Activated CD4-positive, alpha-beta T cell treated with anti-CD3 and anti-CD28 coated beads, Interleukin-2, amount 50 U/mL, for 1 hour (primary cell): ENCODE measurements at regions not wholly inside any gene's neighbourhood (a gene's known extent, or its start where the extent isn't known, plus 50 kb on each side); places are given as distances from the start of the nearest gene placed in this dataset.
A peak's percentile ranks its signal among the peaks of the same experiment; 100 is the strongest.

Source experiments
- DNase-seq: peaks from one replicate; pipeline ENCODE4 v3.0.0-alpha.2; 2020

DNA sequence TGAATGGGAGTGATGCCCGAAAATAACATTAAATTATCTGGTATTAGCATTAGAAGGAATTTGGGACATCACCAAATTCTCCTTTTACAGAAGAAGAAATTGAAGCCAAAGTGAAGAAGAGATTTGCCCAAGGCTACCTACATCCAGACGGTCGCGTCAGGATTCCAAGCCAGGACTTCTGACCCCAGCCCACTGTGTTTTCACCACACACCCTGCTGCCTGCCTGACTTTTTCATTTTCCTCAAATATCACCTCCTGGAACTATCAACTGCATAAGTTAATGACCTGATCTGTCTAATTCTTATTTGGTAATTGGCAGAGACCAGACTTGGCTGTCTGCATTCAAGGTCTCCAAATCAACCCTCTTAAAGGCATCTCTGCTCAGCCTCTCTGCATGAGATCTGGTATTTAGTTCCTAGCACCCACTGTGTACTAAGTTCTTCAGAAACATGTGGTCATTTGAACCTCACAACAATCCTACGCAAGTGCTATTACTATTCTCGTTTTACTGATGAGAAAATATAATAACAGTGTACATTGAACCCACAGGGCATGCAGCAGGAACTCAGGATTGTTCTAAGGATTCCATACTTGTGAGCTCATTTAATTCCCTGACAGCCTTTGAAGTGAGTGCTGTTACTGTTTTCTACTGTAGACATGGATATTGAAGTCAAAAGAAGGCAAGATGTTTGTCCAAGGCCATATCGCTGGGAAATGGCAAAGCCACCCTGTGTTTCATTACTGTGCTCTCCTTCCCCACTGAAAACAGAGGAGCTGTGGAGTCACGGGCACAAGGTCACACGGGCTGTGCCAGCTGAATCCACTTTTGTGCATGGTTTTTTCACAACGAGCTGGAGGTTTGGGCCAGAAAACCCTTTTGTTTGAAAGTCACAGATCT lies 195.2 kb upstream of the C1QTNF7 start:
- DNase-seq, result no peak

DNA sequence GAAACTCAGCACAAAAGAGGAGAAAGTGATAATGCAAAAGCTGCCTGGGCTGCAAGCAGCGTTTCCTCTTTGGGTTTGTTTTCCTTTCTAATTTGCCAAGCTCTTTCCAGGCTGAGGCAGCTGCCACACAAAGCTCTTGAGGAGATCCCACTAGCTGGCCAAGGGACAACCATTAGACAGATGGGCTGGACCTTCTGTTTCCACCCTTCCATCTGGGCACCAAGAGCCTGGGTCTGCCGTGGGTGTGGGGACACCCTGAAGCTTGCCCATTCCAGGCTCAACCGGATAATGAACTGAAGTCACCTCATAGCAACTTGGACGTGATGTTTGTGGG lies 194.6 kb upstream of the C1QTNF7 start:
- no peak for DNase-seq

DNA sequence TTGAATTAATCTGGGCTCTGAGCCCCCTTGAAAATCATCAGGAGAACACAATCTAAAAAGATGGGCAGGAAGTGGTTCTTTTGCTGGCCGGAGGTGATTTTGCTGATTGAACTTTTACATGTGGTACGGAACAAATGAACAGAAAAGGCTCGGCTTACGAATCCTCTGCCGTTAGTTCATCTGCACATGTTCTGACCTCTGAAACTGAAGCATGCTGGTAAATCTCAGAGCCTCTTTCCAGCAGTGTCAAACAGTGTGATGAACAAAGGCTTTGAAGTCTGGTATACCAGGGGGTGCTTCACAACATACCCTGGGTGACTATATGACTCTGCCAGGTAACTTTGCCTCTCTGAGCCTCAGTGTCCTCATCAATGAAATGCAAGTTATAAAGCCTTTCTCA lies 194.2 kb upstream of the C1QTNF7 start:
- DNase-seq, result no peak

DNA sequence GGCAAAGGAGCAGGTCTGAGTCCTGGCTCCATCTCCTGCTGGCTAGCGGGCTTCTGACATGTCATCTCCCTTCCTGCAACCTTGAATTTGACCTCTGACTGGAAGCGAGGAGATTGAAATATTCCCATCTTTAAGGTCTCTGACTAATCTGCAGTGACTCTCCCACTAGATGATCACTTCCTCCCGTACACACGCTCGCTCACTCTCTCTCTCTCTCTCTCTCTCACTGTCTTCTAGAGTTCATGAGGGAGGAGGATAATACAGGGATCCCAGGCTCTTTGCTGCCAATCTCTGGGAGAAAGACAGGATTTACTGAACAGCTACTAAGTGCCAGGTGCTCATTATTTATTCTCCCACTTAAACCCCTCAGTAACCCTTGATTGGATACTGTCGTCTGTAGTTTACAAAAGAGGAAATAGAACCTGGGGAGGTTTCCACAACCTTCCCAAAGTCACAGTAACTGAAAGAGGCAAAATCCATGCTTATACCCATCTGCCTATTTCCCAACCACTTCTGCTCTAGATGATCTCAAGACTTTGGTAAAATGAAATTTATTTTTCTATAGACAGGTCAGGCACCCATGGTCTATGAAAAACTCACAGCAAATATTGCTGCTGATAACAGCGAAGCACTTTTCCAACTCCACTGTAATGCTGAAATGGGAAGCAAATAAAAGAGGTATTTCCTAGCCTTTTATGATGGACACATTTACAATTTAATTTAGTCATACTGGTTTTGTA lies 193.5 kb upstream of the C1QTNF7 start:
- no peak for DNase-seq

DNA sequence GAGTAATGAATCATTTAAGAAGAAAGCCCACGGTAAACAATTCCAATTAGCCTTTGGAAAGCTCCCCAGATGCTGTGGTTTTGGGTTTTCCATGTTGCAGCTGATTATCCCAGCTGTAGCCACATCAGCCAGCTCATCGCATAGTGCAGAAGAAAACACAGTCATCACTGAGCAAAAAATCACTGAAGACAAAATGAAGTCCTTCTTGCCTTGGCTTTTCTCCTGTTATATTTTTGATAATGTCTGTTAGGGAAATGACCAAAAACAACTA lies 193.0 kb upstream of the C1QTNF7 start:
- DNase-seq, result no peak

DNA sequence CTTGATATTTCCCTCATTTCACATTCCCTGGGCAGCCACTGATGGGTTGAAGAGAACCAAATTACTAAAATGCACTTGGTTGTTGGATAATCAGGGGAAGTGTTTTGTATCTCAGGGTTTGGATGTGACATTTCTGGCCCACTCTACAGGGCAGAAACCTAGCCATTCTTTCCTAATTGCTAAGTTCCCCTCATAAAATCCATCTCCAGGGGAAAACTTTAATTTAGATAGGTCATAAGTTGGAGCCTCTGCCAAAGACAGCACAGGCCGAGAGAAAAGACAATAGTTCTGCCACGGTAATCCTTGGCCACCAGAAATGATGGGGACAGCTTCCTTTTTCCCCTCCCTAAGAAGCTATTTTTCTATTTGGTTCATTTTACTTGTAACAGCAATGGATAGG lies 192.7 kb upstream of the C1QTNF7 start:
- no peak for DNase-seq

DNA sequence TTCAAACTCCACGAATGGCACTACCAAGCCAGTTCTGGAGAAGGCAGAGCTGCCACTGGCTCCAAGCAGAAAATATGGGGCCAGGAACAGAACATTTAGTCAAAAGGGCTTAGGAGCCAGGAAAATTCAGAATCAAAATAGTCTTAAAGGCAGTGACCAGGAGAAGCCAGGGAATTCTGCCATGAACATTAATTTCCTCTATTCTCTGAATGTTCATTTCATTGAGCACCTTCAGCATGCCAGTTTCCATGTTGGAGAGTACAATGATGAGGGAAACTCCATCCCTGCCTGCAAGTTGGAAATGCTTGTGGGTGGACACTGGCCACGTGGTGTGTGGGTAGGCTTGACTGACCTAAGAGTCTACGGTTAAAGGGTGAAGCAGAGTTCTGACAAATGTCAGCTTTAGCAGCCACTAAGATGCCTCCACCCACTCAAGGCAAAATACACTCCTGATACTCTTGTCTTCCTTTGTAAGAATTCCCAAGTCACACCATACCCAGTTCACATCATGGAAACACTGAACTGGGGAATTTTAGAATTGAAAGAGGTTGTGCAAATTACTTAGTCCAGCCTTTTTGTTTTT lies 190.1 kb upstream of the C1QTNF7 start:
- no peak for DNase-seq

DNA sequence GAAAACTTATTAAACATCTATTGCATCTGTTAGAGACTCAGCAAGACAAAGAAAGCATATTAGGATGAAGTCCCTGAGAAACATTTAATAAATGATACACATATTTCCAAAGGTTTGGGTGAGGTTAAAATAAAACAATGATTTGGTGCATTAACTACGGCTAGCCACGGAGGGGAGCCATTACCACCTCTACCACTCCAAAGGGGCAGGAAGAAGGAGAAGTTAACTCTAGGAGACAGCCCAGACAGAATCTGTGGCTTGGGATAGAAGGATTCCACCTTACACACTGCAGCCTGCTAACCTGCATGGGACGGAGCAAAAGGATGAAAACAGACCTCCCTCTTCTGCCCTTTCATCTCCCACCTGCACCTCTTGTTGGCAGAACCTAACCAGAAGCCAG lies 189.1 kb upstream of the C1QTNF7 start:
- DNase-seq, result peak; percentile 9

DNA sequence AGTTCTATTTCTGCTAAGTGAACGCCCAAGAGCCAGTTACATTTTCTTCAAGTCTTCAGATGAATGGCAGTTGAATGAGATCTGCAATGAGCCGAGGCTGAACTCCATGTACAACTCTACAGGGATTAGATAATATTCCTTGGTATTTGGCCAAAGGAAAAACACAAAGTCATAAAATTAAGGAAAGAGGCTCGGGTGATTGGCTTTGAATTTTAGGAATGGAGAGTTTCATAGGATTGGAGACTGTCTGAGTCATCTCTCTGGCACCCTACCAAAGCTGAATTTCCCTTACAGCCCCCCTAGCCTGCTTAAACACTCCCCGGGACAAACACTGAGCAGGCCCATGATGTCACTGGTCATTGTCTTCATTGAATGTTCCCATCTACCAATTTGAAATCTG lies 188.0 kb upstream of the C1QTNF7 start:
- DNase-seq, result no peak

DNA sequence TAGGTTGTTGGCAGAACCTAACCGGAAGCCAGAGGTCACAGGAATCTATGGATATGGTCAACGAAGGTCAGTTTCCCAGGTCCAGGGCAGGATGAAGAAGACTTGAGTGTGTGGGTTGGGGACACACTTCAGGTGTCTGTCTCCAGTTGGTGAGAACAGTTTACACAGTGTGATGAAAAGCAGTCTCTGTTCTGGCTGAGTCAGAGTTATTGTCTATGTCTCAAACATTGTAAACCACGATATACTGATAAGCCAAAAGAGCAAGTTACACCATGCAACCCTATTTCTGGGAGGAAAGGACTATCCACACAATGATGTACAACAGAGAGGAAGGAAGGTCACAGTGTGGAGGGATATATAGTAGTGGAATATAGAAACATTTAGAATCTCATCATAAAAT lies 187.1 kb upstream of the C1QTNF7 start:
- no peak for DNase-seq

DNA sequence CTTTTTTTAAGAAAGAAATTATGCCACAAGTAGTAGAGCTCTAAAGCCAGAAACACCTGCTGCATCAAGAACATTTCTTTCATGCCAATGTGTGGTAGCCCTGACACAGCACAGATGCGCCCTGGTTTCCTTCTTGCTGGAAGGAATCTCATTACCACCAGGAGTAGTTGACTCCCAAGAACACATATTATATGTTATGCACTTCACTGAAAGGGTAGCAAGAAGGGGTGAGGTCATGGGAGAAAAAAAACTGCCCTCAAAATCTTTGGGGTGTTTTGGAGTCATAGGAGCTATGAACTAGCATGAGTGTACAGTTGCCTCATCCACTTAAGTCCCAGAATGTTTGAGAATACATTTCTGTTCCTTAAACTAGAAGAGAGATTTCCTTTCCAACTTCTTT lies 185.8 kb upstream of the C1QTNF7 start:
- no peak for DNase-seq

DNA sequence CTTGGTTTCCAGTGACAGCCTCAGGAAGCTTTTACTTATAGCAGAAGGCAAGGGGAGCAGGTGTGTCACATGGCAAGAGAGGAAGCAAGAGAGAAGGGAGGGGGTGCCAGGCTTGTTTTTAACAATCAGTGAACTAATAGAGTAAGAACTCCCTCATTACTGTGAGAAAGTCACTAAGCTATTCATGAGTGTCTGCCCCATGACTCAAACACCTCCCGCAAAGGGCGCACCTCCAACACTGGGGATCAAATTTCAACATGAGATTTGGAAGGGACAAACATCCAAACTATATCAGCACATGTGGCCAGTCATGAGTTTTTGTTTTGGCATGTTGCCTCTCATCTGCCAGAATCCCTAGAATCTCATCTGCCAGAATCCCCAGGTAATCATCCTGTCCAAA lies 183.5 kb upstream of the C1QTNF7 start:
- no peak for DNase-seq

DNA sequence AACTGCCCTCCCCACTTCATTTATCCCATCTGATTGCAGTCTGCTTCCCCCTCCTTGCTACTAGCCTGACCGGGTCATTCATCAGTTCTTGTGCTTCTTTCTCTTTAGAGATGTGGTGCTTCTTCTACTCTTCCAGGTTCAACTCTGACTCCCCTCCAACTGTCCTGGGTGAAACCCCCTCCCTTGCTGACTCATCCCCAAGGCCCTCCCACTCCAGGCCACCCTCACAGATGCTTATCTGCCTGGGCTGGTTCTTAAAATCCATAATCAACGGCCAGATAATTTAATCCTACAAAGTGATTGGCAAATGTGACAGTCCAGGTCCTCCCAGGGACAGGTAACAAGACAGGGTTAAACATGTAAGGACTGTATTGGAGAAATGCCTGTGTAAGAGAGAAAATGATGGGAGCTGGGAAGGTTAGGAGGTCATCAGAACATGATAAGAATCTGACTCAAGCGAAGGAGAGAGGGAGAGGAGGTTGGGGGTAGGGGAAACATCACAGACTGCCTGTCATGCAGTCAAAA lies 182.8 kb upstream of the C1QTNF7 start:
- DNase-seq, result no peak

DNA sequence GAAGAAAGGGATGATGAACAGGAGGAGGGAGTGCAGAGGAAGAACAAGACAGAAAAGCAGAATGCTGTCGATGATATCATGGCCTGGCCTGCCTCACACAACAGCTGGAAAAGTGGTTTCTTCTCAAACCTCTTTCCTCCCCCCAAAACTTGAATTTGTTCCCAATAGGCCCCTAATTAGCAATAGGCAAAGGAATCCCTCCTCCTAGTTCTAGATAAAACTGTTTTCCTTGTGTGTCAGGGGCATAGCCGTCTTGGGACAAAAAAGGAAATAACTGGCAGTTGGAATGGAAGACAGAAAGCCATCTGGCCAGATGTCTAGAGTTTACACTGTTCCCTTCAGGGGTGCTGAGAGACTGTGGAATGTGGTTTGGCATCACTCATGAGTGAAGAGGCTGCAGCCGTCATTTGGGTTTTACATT lies 177.8 kb upstream of the C1QTNF7 start:
- DNase-seq, result no peak

DNA sequence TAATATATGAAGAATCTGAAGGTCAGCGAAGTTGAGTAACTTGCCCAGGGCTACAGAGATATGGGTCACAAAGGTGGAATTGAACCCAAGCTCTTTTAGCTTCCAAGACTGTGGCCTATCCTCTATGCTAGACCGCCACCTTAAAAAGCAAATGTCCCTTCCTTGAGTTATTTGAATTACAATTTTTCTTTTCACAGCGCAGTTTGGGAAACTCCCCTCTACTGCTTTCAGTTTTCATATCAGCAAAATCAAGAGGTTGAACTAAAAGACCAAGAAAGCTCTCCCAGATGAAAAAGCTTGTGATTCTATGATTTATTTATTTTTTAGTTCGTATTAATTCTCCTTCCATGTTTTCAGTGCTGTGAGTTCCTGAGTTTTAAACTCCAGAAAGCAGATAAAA lies 174.5 kb upstream of the C1QTNF7 start:
- DNase-seq, result no peak

DNA sequence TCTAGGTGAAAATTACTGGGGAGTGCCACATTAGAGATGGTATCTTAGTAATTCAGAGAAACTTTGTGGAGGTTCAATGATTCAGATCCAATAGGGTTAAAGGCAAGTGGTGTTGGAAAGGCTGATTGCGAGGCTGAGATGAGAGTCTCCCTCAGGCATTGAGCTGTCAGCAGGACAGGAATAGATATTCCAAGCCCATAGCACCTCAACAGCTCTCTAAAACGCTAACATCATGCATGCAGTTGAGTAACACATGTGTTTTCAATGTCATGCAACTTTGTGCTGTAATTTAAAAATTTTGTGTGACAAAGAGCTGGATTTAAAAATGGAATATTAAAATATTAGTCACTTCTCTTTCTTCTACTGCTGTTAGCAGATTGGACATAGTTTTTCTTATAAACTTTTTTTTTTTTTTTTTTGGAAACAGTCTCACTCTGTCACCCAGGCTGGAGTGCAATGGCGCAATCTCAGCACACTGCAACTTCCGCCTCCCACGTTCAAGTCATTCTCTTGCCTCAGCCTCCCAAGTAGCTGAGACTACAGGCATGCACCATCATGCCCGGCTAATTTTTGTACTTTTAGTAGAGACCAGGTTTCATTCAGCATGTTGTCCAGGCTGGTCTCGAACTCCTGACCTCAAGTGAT lies 173.5 kb upstream of the C1QTNF7 start:
- DNase-seq, result no peak

DNA sequence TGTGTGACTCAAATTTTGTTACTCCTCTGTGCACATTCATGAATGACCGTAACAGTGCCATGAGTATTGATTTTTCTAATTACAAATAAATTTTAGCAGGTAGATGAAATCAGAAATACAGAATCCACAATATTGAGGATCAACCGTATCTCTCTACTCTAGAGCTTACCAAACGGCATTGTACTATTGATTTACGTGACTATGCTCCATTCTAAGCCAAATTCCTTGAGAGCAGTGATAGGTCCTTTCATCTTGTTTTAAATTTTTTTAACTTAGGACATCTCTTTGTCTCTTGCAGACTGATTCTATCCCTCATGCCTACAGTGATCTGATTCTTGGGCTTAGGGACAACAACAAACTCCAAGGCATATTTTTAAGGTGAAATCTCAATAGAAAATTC lies 172.3 kb upstream of the C1QTNF7 start:
- no peak for DNase-seq

DNA sequence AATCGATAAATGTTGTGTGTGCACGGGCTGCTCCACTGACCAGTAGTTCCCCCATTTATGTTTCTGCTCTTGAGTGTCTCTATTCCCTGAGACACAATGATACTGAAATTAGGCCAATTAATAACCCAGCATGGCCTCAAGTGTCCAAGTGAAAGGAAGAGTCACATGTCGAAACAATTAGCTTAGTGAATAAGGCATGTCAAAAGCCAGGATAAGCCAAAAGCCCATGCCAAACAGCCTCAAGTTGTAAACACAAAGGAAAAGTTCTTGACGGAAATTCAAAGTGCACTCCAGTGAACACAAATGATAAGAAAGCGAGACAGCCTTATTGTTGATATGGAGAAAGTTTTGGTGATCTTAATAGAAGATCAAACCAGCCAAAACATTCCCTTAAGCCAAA lies 167.1 kb upstream of the C1QTNF7 start:
- no peak for DNase-seq

DNA sequence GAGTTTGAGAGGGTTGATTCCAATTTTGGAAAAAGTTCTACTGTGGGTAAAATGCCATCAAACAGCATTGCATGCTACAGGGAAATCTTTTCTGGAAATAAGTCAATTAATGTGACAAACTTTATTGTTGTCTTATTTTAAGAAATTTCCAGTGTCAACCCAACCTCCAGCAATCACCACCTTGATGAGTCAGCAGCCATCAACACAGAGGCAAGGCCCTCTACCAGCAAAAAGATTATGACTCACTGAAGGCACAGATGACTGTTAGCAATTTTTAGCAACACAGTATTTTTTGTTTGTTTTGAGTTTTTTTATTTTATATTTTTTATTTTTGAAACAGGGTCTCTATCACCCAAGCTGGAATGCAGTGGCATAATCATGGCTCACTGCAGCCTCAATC lies 165.4 kb upstream of the C1QTNF7 start:
- no peak for DNase-seq

DNA sequence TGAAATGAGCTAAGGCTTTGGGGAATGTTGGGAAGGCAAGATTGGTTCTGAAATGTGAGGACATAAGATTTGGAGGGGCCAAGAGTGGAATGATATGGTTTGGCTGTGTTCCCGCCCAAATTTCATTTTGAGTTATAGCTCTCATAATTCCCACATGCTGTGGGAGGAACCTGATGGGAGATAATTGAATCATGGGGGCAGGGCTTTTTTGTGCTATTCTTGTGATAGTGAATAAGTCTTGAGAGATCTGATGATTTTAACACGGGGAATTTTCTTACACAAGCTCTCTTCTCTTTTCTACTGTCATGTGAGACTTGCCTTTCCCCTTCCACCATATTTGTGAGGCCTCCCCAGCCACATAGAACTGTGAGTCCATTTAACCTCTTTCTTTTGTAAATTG lies 157.6 kb upstream of the C1QTNF7 start:
- DNase-seq, result no peak

DNA sequence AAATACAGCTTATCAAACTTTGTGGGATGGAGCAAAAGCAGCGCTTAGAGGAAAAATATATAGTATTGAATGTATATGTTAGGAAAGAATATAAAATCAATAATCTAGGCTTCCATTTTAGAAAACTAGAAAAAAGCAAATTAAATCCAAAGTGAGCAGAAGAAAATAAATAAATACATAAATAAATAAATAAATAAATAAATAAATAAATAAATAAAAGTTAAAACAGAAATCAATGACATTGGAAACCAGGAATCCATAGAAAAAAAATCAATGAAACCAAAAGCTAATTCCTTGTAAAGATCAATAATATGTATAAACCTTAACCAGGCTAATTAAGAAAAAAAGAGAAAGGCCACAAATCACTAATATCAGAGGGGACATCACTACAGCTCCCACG lies 141.8 kb upstream of the C1QTNF7 start:
- no peak for DNase-seq

DNA sequence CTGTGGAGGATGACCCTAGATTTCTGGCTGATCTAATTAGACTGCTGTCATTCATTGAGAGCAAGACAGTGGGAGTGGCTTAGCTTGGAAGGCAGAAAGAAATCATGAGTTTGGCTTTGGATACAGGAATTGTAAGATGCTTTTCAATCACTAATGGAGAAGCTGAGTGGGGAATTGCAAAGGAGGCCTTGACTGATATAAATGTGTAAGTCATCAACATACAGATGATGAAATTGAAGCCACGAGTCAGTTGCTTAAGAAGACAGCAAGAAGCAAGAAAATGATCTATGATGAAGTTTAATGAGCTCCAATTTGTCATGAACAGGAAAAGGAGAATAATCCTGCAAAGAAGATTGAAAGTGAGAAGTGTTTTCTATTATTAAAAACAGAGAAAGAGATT lies 136.7 kb upstream of the C1QTNF7 start:
- no peak for DNase-seq

DNA sequence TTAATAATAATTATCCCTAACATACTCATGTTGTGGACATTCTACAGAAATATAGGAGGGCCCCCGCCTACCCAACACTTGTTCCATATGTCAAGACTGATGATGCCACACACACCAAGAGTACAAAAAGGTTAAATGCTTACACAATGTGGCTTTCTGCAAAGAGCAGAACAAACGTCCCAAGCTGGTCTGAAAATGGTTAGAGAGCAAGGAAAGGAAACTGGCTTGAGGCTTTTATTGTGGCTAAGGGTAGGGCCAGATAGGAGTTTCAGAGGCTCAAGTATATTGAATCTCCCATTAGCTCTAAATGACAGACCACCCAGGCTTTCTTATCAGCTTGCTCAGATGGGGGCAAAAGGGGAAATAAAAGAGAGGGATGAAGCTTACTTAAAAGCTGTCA lies 134.1 kb upstream of the C1QTNF7 start:
- DNase-seq, result no peak

DNA sequence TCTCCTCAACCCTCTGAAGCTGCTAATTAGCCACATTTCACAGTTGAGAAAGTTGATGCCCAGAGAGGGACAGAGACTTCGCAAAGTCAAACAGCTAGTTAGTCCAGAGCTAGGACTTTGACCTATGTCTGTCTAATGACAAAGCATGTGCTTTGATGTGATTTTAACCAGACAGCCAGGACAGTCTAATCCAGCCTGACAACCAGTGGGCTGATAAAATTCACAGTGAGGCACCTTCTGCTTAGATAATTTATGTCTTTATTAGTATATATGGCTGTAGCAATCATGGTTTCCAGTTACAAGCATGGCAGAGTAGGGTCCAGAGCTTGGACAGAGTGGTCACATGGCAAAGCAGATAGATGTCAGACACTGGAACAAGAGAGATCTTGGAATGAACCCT lies 133.6 kb upstream of the C1QTNF7 start:
- DNase-seq, result no peak
